ENCODE measurements at regions not wholly inside any gene's neighbourhood (a gene's known extent, or its start where the extent isn't known, plus 50 kb on each side); places are given as distances from the start of the nearest gene placed in this dataset.
"Not testable (repeated sequence)": the region's sequence is repeated elsewhere in the genome, so short reads cannot be mapped to it uniquely, and the experiment has no call there.

DNA sequence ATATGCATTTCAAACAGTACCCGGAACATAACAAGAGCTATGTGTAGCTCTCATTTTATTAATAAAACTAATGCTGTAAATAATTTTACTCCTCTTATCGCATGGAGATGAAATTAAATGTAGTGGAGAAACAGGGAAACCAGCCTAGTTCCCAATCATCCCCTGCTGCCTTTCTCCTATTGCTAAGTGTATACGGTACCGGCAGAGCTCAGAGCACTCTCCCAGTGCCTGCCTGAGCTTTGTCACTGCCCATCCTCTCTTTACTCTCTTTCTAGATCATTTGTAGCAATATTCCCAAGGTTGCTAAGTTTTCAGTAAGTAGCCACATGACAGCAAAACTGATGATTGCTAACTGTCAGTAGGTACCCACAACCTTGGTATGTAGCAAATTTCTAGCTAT lies 85.5 kb upstream of the ZSWIM2 start:
- no peaks in the 10 kb centered on the region for H3K27me3 ChIP-seq
- H3K27ac ChIP-seq: no peak overlapping the region
- WGBS, 4 donors: 84 to 86% (median 85%) methylated on average over 4 of the region's 4 CpGs
- peaks cover 0 to 5% (median 0%) of the 10 kb centered on the region in 12 donors for H3K9me3 ChIP-seq
- TF ChIP-seq, protein P1, sequence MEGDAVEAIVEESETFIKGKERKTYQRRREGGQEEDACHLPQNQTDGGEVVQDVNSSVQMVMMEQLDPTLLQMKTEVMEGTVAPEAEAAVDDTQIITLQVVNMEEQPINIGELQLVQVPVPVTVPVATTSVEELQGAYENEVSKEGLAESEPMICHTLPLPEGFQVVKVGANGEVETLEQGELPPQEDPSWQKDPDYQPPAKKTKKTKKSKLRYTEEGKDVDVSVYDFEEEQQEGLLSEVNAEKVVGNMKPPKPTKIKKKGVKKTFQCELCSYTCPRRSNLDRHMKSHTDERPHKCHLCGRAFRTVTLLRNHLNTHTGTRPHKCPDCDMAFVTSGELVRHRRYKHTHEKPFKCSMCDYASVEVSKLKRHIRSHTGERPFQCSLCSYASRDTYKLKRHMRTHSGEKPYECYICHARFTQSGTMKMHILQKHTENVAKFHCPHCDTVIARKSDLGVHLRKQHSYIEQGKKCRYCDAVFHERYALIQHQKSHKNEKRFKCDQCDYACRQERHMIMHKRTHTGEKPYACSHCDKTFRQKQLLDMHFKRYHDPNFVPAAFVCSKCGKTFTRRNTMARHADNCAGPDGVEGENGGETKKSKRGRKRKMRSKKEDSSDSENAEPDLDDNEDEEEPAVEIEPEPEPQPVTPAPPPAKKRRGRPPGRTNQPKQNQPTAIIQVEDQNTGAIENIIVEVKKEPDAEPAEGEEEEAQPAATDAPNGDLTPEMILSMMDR (IDR thresholded peaks at IDR 0.05): no peak
- TF ChIP-seq POLR2A (IDR thresholded peaks at IDR 0.05): no peak
- no peaks in the 10 kb centered on the region for H3K4me1 ChIP-seq
- ATAC-seq (no peak), DNase-seq (no peak)
- no peak overlapping the region for H3K4me3 ChIP-seq
- intact Hi-C loops (cut with DNase I): no loop called here
- no peaks in the 10 kb centered on the region for H3K36me3 ChIP-seq

DNA sequence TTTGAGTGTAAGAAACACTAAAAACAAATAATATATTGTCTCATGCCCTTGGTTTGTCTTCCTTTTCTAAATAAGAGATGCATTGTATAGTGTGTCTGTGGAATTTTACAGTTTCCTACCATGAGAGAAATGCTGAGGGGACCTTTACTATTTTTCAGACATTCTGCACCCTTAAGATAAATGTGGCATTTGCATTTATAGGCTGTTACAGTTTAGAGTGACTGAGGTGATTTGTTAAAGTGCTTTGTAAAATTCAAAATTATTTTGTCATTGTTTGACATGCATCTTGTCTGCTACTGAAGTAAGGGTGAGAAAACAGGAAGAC lies 78.9 kb upstream of the ZSWIM2 start:
- Histone ChIP-seq H3K36me3 (no peaks in the 10 kb centered on the region), H3K27ac (no peak overlapping the region), H3K27me3 (no peaks in the 10 kb centered on the region), H3K4me1 (no peaks in the 10 kb centered on the region), H3K4me3 (no peak overlapping the region), H3K9me3 (peaks cover 0 to 5% (median 0%) of the 10 kb centered on the region in 12 donors)
- intact Hi-C loops (cut with DNase I): no loop called here
- no peak for TF ChIP-seq POLR2A (IDR thresholded peaks at IDR 0.05)
- TF ChIP-seq, protein P1 (IDR thresholded peaks at IDR 0.05): no peak
- ATAC-seq (no peak), DNase-seq (no peak)

DNA sequence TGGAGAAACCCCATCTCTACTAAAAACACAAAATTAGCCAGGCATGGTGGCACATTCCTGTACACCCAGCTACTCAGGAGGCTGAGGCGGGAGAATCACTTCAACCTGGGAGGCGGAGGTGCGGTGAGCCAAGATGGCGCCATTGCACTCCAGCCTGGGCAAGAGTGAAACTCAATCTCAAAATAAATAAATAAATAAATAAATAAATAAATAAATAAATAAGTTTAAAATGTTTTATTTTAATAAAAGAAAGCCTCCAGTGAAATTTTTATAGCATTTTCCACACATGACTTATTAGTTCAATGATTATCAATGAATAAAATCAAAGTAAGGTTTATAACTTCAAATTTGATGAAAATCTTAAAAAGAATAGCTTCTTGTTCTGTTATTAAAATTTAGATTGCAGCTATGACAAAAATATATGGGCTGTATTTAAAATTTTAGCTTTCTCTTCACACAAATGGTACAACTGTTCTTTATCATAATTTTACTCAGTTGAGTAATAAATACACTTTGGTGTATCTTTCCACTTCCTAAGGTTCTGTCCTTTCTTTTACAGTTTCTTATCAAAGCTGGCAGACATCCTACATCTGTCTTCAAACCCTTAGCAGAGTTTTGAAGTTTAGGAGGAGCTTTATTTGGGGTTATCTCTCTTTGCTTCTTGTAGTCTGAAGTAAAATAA lies 78.4 kb upstream of the ZSWIM2 start:
- H3K4me3 ChIP-seq: no peak overlapping the region
- H3K4me1 ChIP-seq: no peaks in the 10 kb centered on the region
- DNase-seq: no peak
- no peak for TF ChIP-seq POLR2A (IDR thresholded peaks at IDR 0.05)
- TF ChIP-seq, protein P1 (IDR thresholded peaks at IDR 0.05): no peak
- intact Hi-C loops (cut with DNase I): no loop called here
- H3K9me3 ChIP-seq: peaks cover 0 to 5% (median 0%) of the 10 kb centered on the region in 12 donors
- no peak overlapping the region for H3K27ac ChIP-seq
- ATAC-seq: no peak
- WGBS, 4 donors: 94 to 98% (median 97%) methylated on average over 4 of the region's 4 CpGs
- no peaks in the 10 kb centered on the region for H3K36me3 ChIP-seq
- H3K27me3 ChIP-seq: no peaks in the 10 kb centered on the region

DNA sequence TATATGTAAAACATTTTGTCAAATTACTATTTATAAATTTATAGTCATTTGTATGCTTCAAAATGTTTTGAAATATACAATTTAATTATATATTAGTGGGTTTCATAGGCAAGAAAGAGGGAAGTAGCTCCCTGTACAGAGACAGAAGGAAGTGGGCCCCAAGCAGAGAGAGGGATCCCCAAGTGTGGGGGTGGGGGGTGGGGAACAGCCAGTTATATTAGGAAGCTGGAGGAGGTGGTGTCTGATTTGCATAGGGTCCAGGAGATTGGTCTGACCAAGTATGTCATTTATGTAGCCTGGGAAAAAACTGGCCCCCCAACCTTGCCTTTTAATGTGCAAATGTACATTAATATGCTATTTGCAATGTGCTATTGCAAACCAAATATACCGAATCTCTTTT lies 76.5 kb upstream of the ZSWIM2 start:
- no peak overlapping the region for H3K4me3 ChIP-seq
- TF ChIP-seq POLR2A (IDR thresholded peaks at IDR 0.05): no peak
- TF ChIP-seq, protein P1 (IDR thresholded peaks at IDR 0.05): no peak
- 35 to 100% (median 51%) methylated on average over 1 of the region's 1 CpG for WGBS, 4 donors
- DNase-seq (no peak), ATAC-seq (no peak)
- no peaks in the 10 kb centered on the region for H3K4me1 ChIP-seq
- intact Hi-C loops (cut with DNase I): no loop called here
- H3K9me3 ChIP-seq: peaks cover 0 to 4% (median 0%) of the 10 kb centered on the region in 12 donors
- no peaks in the 10 kb centered on the region for H3K36me3 ChIP-seq
- H3K27ac ChIP-seq: no peak overlapping the region
- H3K27me3 ChIP-seq: no peaks in the 10 kb centered on the region

DNA sequence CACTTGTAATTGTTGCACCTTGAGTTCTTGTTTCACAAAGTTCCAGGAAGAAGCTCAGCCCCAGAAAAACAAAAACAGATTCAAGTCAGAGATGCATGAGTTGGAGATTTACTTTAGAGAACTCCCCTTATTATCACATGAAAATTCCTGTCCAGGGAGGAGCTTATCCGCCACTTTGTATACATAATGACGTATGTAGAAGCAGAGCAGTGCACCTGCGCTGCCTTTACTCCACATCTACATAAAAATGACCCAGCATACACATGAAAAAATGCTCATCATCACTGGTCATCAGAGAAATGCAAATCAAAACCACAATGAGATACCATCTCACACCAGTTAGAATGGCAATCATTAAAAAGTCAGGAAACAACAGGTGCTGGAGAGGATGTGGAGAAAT lies 73.3 kb upstream of the ZSWIM2 start:
- H3K4me3 ChIP-seq; H3K4me1 ChIP-seq; H3K9me3 ChIP-seq; ATAC-seq; intact Hi-C loops (cut with DNase I); DNase-seq; H3K27ac ChIP-seq; H3K27me3 ChIP-seq; H3K36me3 ChIP-seq: not testable (repeated sequence)
- 95 to 99% (median 96%) methylated on average over 3 of the region's 3 CpGs for WGBS, 4 donors

All from heart left ventricle (tissue), 16 donors.